ENCODE measurements at regions not wholly inside any gene's neighbourhood (a gene's known extent, or its start where the extent isn't known, plus 50 kb on each side); places are given as distances from the start of the nearest gene placed in this dataset.

- TF ChIP-seq CTCF (IDR thresholded peaks at IDR 0.05; ENCODE audit: low read depth, low read length), result no peak
- no peak for DNase-seq (ENCODE audit: low read depth in 2 of 2)
- no peak overlapping the region for H3K4me3 ChIP-seq (replicated peaks in 1 of 2; ENCODE audit: low read depth in 2 of 2, low read length in 2 of 2)
Observed at GRCh38 chr10:129382401-129382800, 84.6 kb upstream of the MGMT start.

DNA sequence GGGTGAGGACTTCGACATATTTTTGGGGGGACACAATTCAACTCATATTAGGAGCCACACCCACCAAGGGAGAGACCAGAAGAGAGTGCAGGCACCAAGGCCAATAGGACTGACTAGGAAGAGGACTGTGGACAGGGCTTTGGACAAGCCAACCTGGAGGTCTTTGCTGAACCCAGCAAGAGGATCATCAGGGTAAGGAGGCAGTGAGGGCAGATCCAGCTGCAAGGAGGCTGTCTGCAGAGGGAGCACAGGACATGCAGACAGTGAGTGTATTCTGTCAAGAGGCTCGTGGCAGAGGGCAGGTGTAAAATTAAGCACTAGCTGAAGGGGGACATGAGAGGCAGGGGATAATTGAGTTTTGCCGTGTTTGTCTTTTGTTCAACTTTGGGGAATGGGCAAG, 83.4 kb upstream of the MGMT start:
- H3K4me3 ChIP-seq (replicated peaks in 1 of 2; ENCODE audit: low read depth in 2 of 2, low read length in 2 of 2), result no peak overlapping the region
- DNase-seq (ENCODE audit: low read depth in 2 of 2), result no peak
- no peak for TF ChIP-seq CTCF (IDR thresholded peaks at IDR 0.05; ENCODE audit: low read depth, low read length)

DNA sequence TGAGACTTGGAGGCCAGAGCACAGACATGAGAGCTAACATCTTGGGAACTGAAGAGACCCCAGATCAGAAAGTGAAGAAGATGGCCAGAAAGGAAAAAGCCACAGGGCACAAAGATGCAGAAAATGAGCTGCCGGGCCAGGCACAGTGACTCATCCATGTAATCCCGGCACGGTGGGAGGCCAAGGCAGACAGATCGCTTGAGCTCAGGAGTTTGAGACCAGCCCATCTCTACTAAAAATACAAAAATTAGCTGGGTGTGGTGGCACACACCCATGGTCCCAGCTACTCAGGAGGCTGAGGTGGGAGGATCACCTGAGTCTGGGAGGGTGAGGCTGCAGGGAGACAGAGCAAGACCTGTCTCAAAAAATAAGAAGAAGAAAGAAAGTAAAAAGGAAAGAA, 81.4 kb upstream of the MGMT start:
- no peak for TF ChIP-seq CTCF (IDR thresholded peaks at IDR 0.05; ENCODE audit: low read depth, low read length)
- H3K4me3 ChIP-seq (replicated peaks in 1 of 2; ENCODE audit: low read depth in 2 of 2, low read length in 2 of 2), result no peak overlapping the region

GRCh38 chr10:129386415-129387257, 80.4 kb upstream of the MGMT start:
- no peak for DNase-seq (ENCODE audit: low read depth in 2 of 2)
- H3K4me3 ChIP-seq (replicated peaks in 1 of 2; ENCODE audit: low read depth in 2 of 2, low read length in 2 of 2), result no peak overlapping the region
- no peak for TF ChIP-seq CTCF (IDR thresholded peaks at IDR 0.05; ENCODE audit: low read depth, low read length)

More for the DNA sequence above, 81.4 kb upstream of the MGMT start:
- DNase-seq (ENCODE audit: low read depth in 2 of 2), result no peak

- no peak for TF ChIP-seq CTCF (IDR thresholded peaks at IDR 0.05; ENCODE audit: low read depth, low read length)
- H3K4me3 ChIP-seq (replicated peaks in 1 of 2; ENCODE audit: low read depth in 2 of 2, low read length in 2 of 2), result no peak overlapping the region
- DNase-seq (ENCODE audit: low read depth in 2 of 2), result no peak
Observed at GRCh38 chr10:129387258-129387525, 79.8 kb upstream of the MGMT start.

- TF ChIP-seq CTCF (IDR thresholded peaks at IDR 0.05; ENCODE audit: low read depth, low read length), result no peak
- no peak overlapping the region for H3K4me3 ChIP-seq (replicated peaks in 1 of 2; ENCODE audit: low read depth in 2 of 2, low read length in 2 of 2)
- DNase-seq (ENCODE audit: low read depth in 2 of 2), result no peak
Observed at GRCh38 chr10:129388435-129388834, 78.6 kb upstream of the MGMT start.

- TF ChIP-seq CTCF (IDR thresholded peaks at IDR 0.05; ENCODE audit: low read depth, low read length), result no peak
- no peak overlapping the region for H3K4me3 ChIP-seq (replicated peaks in 1 of 2; ENCODE audit: low read depth in 2 of 2, low read length in 2 of 2)
- DNase-seq (ENCODE audit: low read depth in 2 of 2), result no peak
Observed at GRCh38 chr10:129389194-129389593, 77.8 kb upstream of the MGMT start.
